CD4-positive, alpha-beta T cell (primary cell): ENCODE measurements at regions not wholly inside any gene's neighbourhood (a gene's known extent, or its start where the extent isn't known, plus 50 kb on each side); places are given as distances from the start of the nearest gene placed in this dataset.

Experiments
- ATAC-seq: fragments of 200-7000 bp; cut with Tn5 transposase; one replicate; pipeline ENCODE4 v1.10.0; 2022; ENCODE audit warnings: mild to moderate bottlenecking; ENCODE audit not compliant: poor library complexity
- CTCF ChIA-PET: fragments of 350-600 bp; sonication (Branson Sonifier 250); formaldehyde crosslinking; loops from one replicate; lab custom pipeline; 2021; ENCODE audit warnings: antibody characterized with exemption, inconsistent platforms; lab: Charles Lee
- POLR2A ChIA-PET: fragments of 350-600 bp; sonication (Branson Sonifier 250); formaldehyde crosslinking; loops from one replicate; lab custom pipeline; 2021; ENCODE audit warnings: antibody characterized with exemption, inconsistent platforms; lab: Charles Lee
- DNase-seq, 14 experiments: peaks; one replicate each; pipeline ENCODE4 v3.0.0-alpha.2; 2013 to 2020; ENCODE audit warnings: mixed read lengths in 2 of 14
- H3K27ac ChIP-seq, 2 donors: one replicate each; pipeline versions ENCODE4 v1.5.1 to v1.7.0; 2013; ENCODE audit warnings: low read length in 2 of 2, low read depth in 1 of 2, mild to moderate bottlenecking in 1 of 2
- H3K27me3 ChIP-seq, 2 experiments: 1 replicate in 1 of 2; 2 replicates in 1 of 2; pipeline versions ENCODE4 v1.6.1 to v1.7.0; 2013; ENCODE audit warnings: low read length in 2 of 2, control low read depth in 1 of 2, mild to moderate bottlenecking in 1 of 2, moderate library complexity in 1 of 2; ENCODE audit not compliant: insufficient read depth in 2 of 2, control insufficient read depth in 1 of 2
- H3K36me3 ChIP-seq: one replicate; pipeline ENCODE4 v1.6.1; 2013; ENCODE audit warnings: low read length, control low read depth; ENCODE audit not compliant: insufficient read depth
- H3K4me1 ChIP-seq: one replicate; pipeline ENCODE4 v1.6.1; 2013; ENCODE audit warnings: low read length, control low read depth; ENCODE audit not compliant: insufficient read depth
- H3K4me3 ChIP-seq: one replicate; pipeline ENCODE4 v1.5.1; 2013; ENCODE audit warnings: mild to moderate bottlenecking, low read length, moderate library complexity
- H3K9me3 ChIP-seq, 2 experiments: 1 replicate in 1 of 2; 2 replicates in 1 of 2; pipeline versions ENCODE4 v1.6.1 to v1.7.0; 2013; ENCODE audit warnings: low read length in 2 of 2, mild to moderate bottlenecking in 2 of 2, control low read depth in 1 of 2, moderate library complexity in 1 of 2; ENCODE audit not compliant: control insufficient read depth in 1 of 2, insufficient read depth in 1 of 2
- H3K27ac Mint-ChIP-seq: one replicate; pipeline ENCODE4 v1.8.0; 2020; ENCODE audit warnings: mixed read lengths
- H3K27me3 Mint-ChIP-seq: one replicate; pipeline ENCODE4 v1.8.0; 2021; ENCODE audit warnings: mixed read lengths
- H3K36me3 Mint-ChIP-seq: one replicate; pipeline ENCODE4 v1.8.0; 2021; ENCODE audit warnings: low read depth, mixed read lengths
- H3K4me1 Mint-ChIP-seq: one replicate; pipeline ENCODE4 v1.8.0; 2021; ENCODE audit warnings: low read depth, mixed read lengths
- H3K4me3 Mint-ChIP-seq: one replicate; pipeline ENCODE4 v1.8.0; 2020; ENCODE audit warnings: mild to moderate bottlenecking, mixed read lengths
- H3K9me3 Mint-ChIP-seq: one replicate; pipeline ENCODE4 v1.8.0; 2020; ENCODE audit warnings: mixed read lengths
- CTCF ChIP-seq: fragments of 200-600 bp; IDR thresholded peaks from one replicate; pipeline ENCODE4 v1.8.0; 2022; ENCODE audit warnings: antibody characterized with exemption, mild to moderate bottlenecking
- intact Hi-C, 2 experiments: fragments of 100-400 bp; cut with DNase I in 1 of 2; cut with micrococcal nuclease in 1 of 2; formaldehyde crosslinking; loops; one replicate each; pipeline versions ENCODE4 v1.15.1 to v1.9.0; 2023 to 2025; cut with DNase I, micrococcal nuclease

GRCh38 chr14:65999865-66000264, 486.3 kb upstream of the CCDC196 start:
- Mint-ChIP-seq H3K27me3 (peaks cover 4% of the 10 kb centered on the region), H3K9me3 (peaks cover 16% of the 10 kb centered on the region), H3K36me3 (peaks cover 6% of the 10 kb centered on the region), H3K4me1 (peaks cover 7% of the 10 kb centered on the region), H3K27ac (no peak overlapping the region), H3K4me3 (no peak overlapping the region)
- TF ChIP-seq CTCF = no peak
- no peaks in the 10 kb centered on the region for H3K36me3 ChIP-seq
- peaks cover 0 to 26% of the 10 kb centered on the region in 2 experiments for H3K9me3 ChIP-seq
- no peak for ATAC-seq
- intact Hi-C loops = no loop called here
- no peaks in the 10 kb centered on the region for H3K27me3 ChIP-seq
- no peak overlapping the region for H3K27ac ChIP-seq
- H3K4me3 ChIP-seq = no peak overlapping the region
- POLR2A ChIA-PET = no interaction called here
- CTCF ChIA-PET = no interaction called here
- no peak for DNase-seq
- no peaks in the 10 kb centered on the region for H3K4me1 ChIP-seq

- POLR2A ChIA-PET = no interaction called here
- Mint-ChIP-seq H3K4me3 (no peak overlapping the region), H3K36me3 (peaks cover 6% of the 10 kb centered on the region), H3K27me3 (peaks cover 4% of the 10 kb centered on the region), H3K9me3 (peaks cover 16% of the 10 kb centered on the region), H3K27ac (no peak overlapping the region), H3K4me1 (no peaks in the 10 kb centered on the region)
- no peaks in the 10 kb centered on the region for H3K36me3 ChIP-seq
- intact Hi-C loops = no loop called here
- H3K27ac ChIP-seq = no peak overlapping the region
- CTCF ChIA-PET = no interaction called here
- DNase-seq (no peak), ATAC-seq (no peak)
- TF ChIP-seq CTCF = no peak
- no peak overlapping the region for H3K4me3 ChIP-seq
- peaks cover 0 to 26% of the 10 kb centered on the region in 2 experiments for H3K9me3 ChIP-seq
- H3K27me3 ChIP-seq = no peaks in the 10 kb centered on the region
- H3K4me1 ChIP-seq = no peaks in the 10 kb centered on the region
Measured at GRCh38 chr14:66000766-66001165, 485.4 kb upstream of the CCDC196 start.

- DNase-seq (no peak), ATAC-seq (no peak)
- intact Hi-C loops = no loop called here
- ChIA-PET POLR2A (no interaction called here), CTCF (no interaction called here)
- Mint-ChIP-seq H3K9me3 (peaks cover 16% of the 10 kb centered on the region), H3K27ac (no peak overlapping the region), H3K36me3 (peaks cover 6% of the 10 kb centered on the region), H3K4me3 (no peak overlapping the region), H3K4me1 (no peaks in the 10 kb centered on the region), H3K27me3 (peaks cover 4% of the 10 kb centered on the region)
- Histone ChIP-seq H3K9me3 (peaks cover 0 to 26% of the 10 kb centered on the region in 2 experiments), H3K4me3 (no peak overlapping the region), H3K27ac (no peak overlapping the region), H3K27me3 (no peaks in the 10 kb centered on the region), H3K4me1 (no peaks in the 10 kb centered on the region), H3K36me3 (no peaks in the 10 kb centered on the region)
- TF ChIP-seq CTCF = no peak
Measured at GRCh38 chr14:66001356-66001755, 484.8 kb upstream of the CCDC196 start.
